C4-2B (cell line): ENCODE measurements at regions not wholly inside any gene's neighbourhood (a gene's known extent, or its start where the extent isn't known, plus 50 kb on each side); places are given as distances from the start of the nearest gene placed in this dataset.

Experiments
- CTCF ChIP-seq: fragments of 450-650 bp; conservative IDR thresholded peaks from 2 replicates; pipeline ENCODE4 v1.5.1; 2017; ENCODE audit warnings: mild to moderate bottlenecking
- ZFX ChIP-seq: fragments of 450-650 bp; IDR thresholded peaks from 2 replicates; pipeline ENCODE4 v1.6.1; 2017

GRCh38 chr2:128538396-128538795 is 219.7 kb upstream of the HS6ST1 start:
- TF ChIP-seq CTCF (no peak), ZFX (no peak)
